Testis (tissue), 2 donors: ENCODE measurements at regions not wholly inside any gene's neighbourhood (a gene's known extent, or its start where the extent isn't known, plus 50 kb on each side); places are given as distances from the start of the nearest gene placed in this dataset.

Source experiments
- DNase-seq: peaks from one replicate; pipeline ENCODE4 v3.0.0-alpha.2; 2019
- H3K27ac ChIP-seq, 2 donors: fragments of 200-600 bp; sonication (generic); one replicate each; pipeline ENCODE4 v1.5.1; 2019
- H3K27me3 ChIP-seq: fragments of 200-600 bp; sonication (generic); one replicate; pipeline ENCODE4 v1.5.1; 2019
- H3K36me3 ChIP-seq: fragments of 200-600 bp; sonication (generic); one replicate; pipeline ENCODE4 v1.5.1; 2017; ENCODE audit warnings: low read depth; ENCODE audit errors: missing control alignments
- H3K4me1 ChIP-seq: fragments of 200-600 bp; sonication (generic); one replicate; pipeline ENCODE4 v1.5.1; 2019
- H3K4me3 ChIP-seq, 2 donors: fragments of 200-600 bp; sonication (generic); one replicate each; pipeline ENCODE4 v1.5.1; 2017 to 2019
- H3K9me3 ChIP-seq: fragments of 200-600 bp; sonication (generic); one replicate; pipeline ENCODE4 v1.5.1; 2017
- POLR2A ChIP-seq: fragments of 450-650 bp; IDR thresholded peaks from one replicate; pipeline ENCODE4 v1.6.1; 2017; ENCODE audit warnings: antibody characterized with exemption, mild to moderate bottlenecking, moderate library complexity
- WGBS, 2 donors: methylation state at CpG; one replicate each; pipeline ENCODE4 v1.1.5; 2018; 5-methylcytosine and 5-hydroxymethylcytosine counted together
- intact Hi-C: fragments of 100-400 bp; cut with DNase I; formaldehyde crosslinking; loops from one replicate; pipeline ENCODE4 v1.15.1; 2023; ENCODE audit warnings: low total_unique reads
- TF ChIP-seq, protein P1 (sequence below), 3 experiments: fragments of 450-650 bp in 2 of 3; fragments of 200-600 bp in 1 of 3; sonication (generic) in 1 of 3; IDR thresholded peaks; one replicate each; pipeline ENCODE4 v1.5.1; 2016 to 2019; ENCODE audit warnings: antibody characterized with exemption in 3 of 3, mild to moderate bottlenecking in 2 of 3, moderate library complexity in 1 of 3

DNA sequence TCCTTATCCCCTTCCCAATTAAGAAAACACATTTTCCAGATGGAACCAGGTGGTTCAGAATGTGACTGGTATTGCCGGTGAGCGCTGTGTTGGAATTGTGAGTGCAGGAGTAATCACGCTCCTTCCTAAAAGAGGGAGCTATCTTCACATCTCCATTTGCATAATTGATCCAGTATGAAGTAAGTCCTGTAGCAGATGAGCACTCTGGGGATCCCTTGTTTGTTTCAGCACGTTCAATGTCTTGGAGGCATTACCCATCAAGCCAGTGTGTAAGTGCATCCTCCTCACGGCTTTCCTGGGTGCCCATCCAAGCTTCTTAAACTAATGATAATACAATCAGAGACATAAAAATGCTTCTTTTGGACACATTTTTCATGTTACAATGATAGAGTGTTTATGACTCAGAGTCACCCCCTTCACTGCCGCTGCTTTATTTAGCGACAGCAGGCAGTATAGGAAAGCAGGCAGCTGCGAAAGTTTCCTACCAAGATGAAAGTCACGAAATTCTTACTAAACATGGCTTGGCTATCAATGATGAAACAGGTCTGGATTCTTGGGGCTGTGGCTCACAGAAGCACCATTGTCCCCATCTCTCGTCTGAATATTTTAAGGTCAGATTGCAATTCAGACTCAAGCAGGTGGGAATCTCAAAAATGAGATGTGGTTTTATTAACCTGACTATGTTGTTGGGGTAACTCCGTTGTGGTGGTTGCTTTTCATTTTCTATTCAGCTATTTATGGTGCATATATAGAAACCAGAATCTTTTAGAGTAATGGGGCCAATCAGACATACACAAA lies 346.3 kb upstream of the MDFIC2 start:
- Histone ChIP-seq H3K27me3 (no peaks in the 10 kb centered on the region), H3K4me1 (no peaks in the 10 kb centered on the region), H3K27ac (no peak overlapping the region), H3K9me3 (no peaks in the 10 kb centered on the region), H3K36me3 (no peaks in the 10 kb centered on the region), H3K4me3 (no peak overlapping the region)
- DNase-seq, result no peak
- intact Hi-C loops, result no loop called here
- TF ChIP-seq, protein P1, sequence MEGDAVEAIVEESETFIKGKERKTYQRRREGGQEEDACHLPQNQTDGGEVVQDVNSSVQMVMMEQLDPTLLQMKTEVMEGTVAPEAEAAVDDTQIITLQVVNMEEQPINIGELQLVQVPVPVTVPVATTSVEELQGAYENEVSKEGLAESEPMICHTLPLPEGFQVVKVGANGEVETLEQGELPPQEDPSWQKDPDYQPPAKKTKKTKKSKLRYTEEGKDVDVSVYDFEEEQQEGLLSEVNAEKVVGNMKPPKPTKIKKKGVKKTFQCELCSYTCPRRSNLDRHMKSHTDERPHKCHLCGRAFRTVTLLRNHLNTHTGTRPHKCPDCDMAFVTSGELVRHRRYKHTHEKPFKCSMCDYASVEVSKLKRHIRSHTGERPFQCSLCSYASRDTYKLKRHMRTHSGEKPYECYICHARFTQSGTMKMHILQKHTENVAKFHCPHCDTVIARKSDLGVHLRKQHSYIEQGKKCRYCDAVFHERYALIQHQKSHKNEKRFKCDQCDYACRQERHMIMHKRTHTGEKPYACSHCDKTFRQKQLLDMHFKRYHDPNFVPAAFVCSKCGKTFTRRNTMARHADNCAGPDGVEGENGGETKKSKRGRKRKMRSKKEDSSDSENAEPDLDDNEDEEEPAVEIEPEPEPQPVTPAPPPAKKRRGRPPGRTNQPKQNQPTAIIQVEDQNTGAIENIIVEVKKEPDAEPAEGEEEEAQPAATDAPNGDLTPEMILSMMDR (IDR thresholded peaks at IDR 0.05), result no peak
- no peak for TF ChIP-seq POLR2A
- 83 to 87% methylated on average over 11 of the region's 11 CpGs for WGBS, 2 donors

DNA sequence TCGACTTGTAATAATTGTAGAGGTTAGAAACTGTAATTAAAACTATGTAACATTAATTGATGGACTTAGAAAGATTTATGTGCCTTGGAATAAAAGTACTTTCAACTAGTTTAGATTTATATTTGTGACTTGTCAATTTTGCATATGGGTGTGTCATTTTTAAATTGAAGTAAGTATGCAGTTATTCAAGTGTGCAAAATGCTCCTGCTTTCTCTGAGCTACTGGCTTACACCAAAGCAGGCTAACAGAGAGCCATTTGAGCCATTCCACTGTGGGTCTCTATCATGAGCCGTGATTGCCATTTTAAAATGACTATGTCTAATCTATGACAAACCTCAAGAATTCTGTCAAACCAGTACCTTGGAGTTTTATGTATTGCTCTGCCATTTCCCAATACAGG lies 345.0 kb upstream of the MDFIC2 start:
- no peak for DNase-seq
- Histone ChIP-seq H3K9me3 (no peaks in the 10 kb centered on the region), H3K27me3 (no peaks in the 10 kb centered on the region), H3K27ac (no peak overlapping the region), H3K4me3 (no peak overlapping the region), H3K36me3 (no peaks in the 10 kb centered on the region), H3K4me1 (no peaks in the 10 kb centered on the region)
- intact Hi-C loops, result no loop called here
- WGBS, 2 donors, result 70 to 82% methylated on average over 2 of the region's 2 CpGs
- TF ChIP-seq, protein P1 (IDR thresholded peaks at IDR 0.05), result no peak
- TF ChIP-seq POLR2A, result no peak

DNA sequence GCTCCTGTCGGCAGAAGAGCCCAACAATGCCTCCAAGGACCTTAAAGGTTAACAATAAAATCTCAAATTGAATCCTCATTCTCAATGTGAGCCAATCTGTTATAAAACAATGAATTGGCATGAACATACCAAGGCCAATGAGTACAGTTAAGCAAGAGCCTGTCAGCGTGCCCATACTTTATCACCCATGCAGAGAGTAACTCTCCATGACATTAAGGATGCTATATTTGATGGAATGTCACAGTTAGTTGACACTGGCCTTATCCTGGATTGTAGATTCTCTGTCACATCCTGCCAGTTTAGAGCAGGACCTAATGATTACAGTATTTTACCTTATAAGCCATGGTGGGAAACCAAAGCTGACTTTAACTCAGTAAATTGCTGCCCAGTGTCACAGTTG lies 335.4 kb upstream of the MDFIC2 start:
- Histone ChIP-seq H3K27ac (no peak overlapping the region), H3K27me3 (no peaks in the 10 kb centered on the region), H3K36me3 (no peaks in the 10 kb centered on the region), H3K9me3 (no peaks in the 10 kb centered on the region), H3K4me1 (no peaks in the 10 kb centered on the region), H3K4me3 (no peak overlapping the region)
- no peak for DNase-seq
- TF ChIP-seq, protein P1 (IDR thresholded peaks at IDR 0.05), result no peak
- WGBS, 2 donors, result 81 to 87% methylated on average over 2 of the region's 2 CpGs
- intact Hi-C loops, result no loop called here

DNA sequence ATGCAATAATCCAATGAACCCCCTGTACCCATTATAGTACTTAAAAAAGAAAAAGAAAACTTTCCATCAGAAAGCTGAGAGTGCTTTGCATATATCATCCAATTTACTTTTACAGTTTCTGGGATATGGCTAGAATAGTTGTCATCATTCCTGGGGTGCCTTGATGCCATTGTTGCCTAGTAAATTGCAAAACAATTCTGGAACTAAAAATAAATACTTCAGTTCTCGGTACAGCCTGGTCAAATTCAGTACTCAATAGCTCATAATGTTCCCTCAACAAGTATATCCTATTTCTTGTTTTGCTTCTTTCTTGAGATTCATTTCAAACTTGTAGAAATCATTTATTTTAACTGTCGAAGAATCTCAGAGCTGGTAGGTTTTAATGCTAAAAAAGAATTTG lies 334.7 kb upstream of the MDFIC2 start:
- H3K4me3 ChIP-seq, result no peak overlapping the region
- H3K36me3 ChIP-seq, result no peaks in the 10 kb centered on the region
- 62 to 84% methylated on average over 2 of the region's 2 CpGs for WGBS, 2 donors
- H3K27ac ChIP-seq, result no peak overlapping the region
- H3K27me3 ChIP-seq, result no peaks in the 10 kb centered on the region
- intact Hi-C loops, result no loop called here
- no peak for TF ChIP-seq POLR2A
- TF ChIP-seq, protein P1 (IDR thresholded peaks at IDR 0.05), result no peak
- H3K4me1 ChIP-seq, result no peaks in the 10 kb centered on the region
- H3K9me3 ChIP-seq, result no peaks in the 10 kb centered on the region
- DNase-seq, result no peak

DNA sequence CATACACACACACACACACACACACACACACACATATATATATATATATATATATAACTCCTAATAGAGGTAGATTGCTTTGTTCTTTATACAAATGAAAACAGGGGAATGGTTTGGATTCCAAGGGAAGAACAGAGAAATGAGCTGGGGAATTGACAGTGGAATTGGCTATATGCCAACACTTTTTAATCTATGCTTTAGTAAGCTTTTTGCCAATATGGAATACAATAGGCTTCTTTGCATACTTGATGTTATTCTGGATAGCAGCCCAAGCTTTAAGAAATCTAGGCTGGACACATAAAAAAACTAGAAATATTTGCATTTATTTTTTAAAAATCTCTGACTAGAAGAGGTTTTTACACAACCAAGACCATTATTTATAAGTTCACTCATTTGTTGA lies 334.2 kb upstream of the MDFIC2 start:
- no peak for DNase-seq
- H3K4me3 ChIP-seq, result no peak overlapping the region
- no peaks in the 10 kb centered on the region for H3K36me3 ChIP-seq
- no peaks in the 10 kb centered on the region for H3K27me3 ChIP-seq
- H3K27ac ChIP-seq, result no peak overlapping the region
- H3K9me3 ChIP-seq, result no peaks in the 10 kb centered on the region
- H3K4me1 ChIP-seq, result no peaks in the 10 kb centered on the region
- TF ChIP-seq, protein P1 (IDR thresholded peaks at IDR 0.05), result no peak
- intact Hi-C loops, result no loop called here
